ENCODE measurements at regions not wholly inside any gene's neighbourhood (a gene's known extent, or its start where the extent isn't known, plus 50 kb on each side); places are given as distances from the start of the nearest gene placed in this dataset.

DNA sequence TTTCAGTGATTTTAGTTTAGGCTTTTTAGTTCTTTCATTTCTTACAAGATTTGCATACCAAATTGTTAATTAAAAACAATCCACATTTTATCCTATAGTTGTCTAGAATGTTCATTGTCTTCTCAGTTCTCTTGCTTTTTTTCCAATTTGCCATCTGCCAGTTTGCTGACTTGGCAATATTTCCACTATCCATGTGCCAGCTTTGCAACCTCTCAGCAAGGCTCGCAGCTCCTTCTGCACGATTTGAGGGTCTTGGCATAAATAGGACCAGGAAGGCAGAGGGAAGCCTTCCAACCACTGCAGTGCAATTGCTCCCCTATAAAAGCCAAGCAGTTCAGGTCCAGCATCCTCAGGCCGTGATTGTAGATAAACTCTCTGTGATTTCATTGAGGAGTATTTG lies 306.8 kb upstream of the FMN2 start:
- intact Hi-C loops (cut with DNase I): no loop called here
- no peak for TF ChIP-seq EP300 (IDR thresholded peaks at IDR 0.05)
- TF ChIP-seq POLR2A (IDR thresholded peaks at IDR 0.05): no peak
- TF ChIP-seq CTCF (IDR thresholded peaks at IDR 0.05): no peak
- Histone ChIP-seq H3K36me3 (no peaks in the 10 kb centered on the region), H3K4me1 (ENCODE audit: insufficient read depth) (no peaks in the 10 kb centered on the region), H3K9me3 (no peaks in the 10 kb centered on the region), H3K27ac (no peak overlapping the region), H3K27me3 (no peaks in the 10 kb centered on the region), H3K4me3 (no peak overlapping the region)
- no peak for DNase-seq
- 56 to 63% (median 61%) methylated on average over 3 of the region's 3 CpGs for WGBS, 3 donors

- no peak overlapping the region for H3K4me3 ChIP-seq
Measured at GRCh38 chr1:239785576-239785975, 306.1 kb upstream of the FMN2 start.

DNA sequence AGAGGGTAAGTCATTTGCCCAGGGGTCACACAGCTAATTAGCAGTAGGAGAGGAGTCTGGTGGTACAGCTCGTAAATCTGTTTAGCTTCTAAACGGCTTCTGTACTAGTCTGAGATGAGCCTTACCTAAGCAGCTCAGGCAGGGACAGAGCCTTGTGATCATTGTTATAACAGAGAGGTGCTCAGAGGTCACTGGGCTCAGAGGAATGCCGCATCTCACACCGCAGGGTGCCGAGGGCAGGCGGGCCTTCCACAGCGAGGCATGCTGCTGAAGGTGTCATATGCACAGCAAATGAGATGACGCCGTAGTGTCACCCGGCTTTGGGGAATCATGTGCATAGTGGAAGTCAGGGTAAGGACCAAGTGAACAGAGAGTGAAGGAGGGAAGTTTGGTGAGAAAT lies 305.2 kb upstream of the FMN2 start:
- TF ChIP-seq EP300 (IDR thresholded peaks at IDR 0.05) (no peak), POLR2A (IDR thresholded peaks at IDR 0.05) (no peak), CTCF (IDR thresholded peaks at IDR 0.05) (no peak)
- 90 to 91% (median 91%) methylated on average over 10 of the region's 10 CpGs for WGBS, 3 donors
- H3K36me3 ChIP-seq: no peaks in the 10 kb centered on the region
- H3K4me3 ChIP-seq: no peak overlapping the region
- intact Hi-C loops (cut with DNase I): no loop called here
- no peak overlapping the region for H3K27ac ChIP-seq
- H3K9me3 ChIP-seq: no peaks in the 10 kb centered on the region
- H3K4me1 ChIP-seq (ENCODE audit: insufficient read depth): no peaks in the 10 kb centered on the region
- no peaks in the 10 kb centered on the region for H3K27me3 ChIP-seq
- no peak for DNase-seq

More at GRCh38 chr1:239785576-239785975, 306.1 kb upstream of the FMN2 start:
- H3K4me1 ChIP-seq (ENCODE audit: insufficient read depth): no peaks in the 10 kb centered on the region
- DNase-seq: no peak
- H3K27ac ChIP-seq: no peak overlapping the region
- no peaks in the 10 kb centered on the region for H3K27me3 ChIP-seq
- intact Hi-C loops (cut with DNase I): no loop called here
- WGBS, 3 donors: 80 to 90% (median 89%) methylated on average over 1 of the region's 1 CpG
- no peaks in the 10 kb centered on the region for H3K36me3 ChIP-seq
- no peak for TF ChIP-seq POLR2A (IDR thresholded peaks at IDR 0.05)
- no peak for TF ChIP-seq CTCF (IDR thresholded peaks at IDR 0.05)
- TF ChIP-seq EP300 (IDR thresholded peaks at IDR 0.05): no peak
- no peaks in the 10 kb centered on the region for H3K9me3 ChIP-seq

- no peak for DNase-seq
- TF ChIP-seq EP300 (IDR thresholded peaks at IDR 0.05): no peak
- TF ChIP-seq CTCF (IDR thresholded peaks at IDR 0.05): no peak
- TF ChIP-seq POLR2A (IDR thresholded peaks at IDR 0.05): no peak
- H3K36me3 ChIP-seq: no peaks in the 10 kb centered on the region
- H3K4me1 ChIP-seq (ENCODE audit: insufficient read depth): no peaks in the 10 kb centered on the region
- H3K27me3 ChIP-seq: no peaks in the 10 kb centered on the region
- intact Hi-C loops (cut with DNase I): no loop called here
- H3K27ac ChIP-seq: no peak overlapping the region
- no peak overlapping the region for H3K4me3 ChIP-seq
- H3K9me3 ChIP-seq: no peaks in the 10 kb centered on the region
Measured at GRCh38 chr1:239792157-239792556, 299.5 kb upstream of the FMN2 start.

- H3K27ac ChIP-seq: no peak overlapping the region
- no peaks in the 10 kb centered on the region for H3K4me1 ChIP-seq (ENCODE audit: insufficient read depth)
- H3K4me3 ChIP-seq: no peak overlapping the region
- no peaks in the 10 kb centered on the region for H3K9me3 ChIP-seq
- intact Hi-C loops (cut with DNase I): no loop called here
- DNase-seq: no peak
- 52 to 63% (median 52%) methylated on average over 3 of the region's 3 CpGs for WGBS, 3 donors
- TF ChIP-seq CTCF (IDR thresholded peaks at IDR 0.05): no peak
- TF ChIP-seq EP300 (IDR thresholded peaks at IDR 0.05): no peak
- no peak for TF ChIP-seq POLR2A (IDR thresholded peaks at IDR 0.05)
- H3K36me3 ChIP-seq: no peaks in the 10 kb centered on the region
- H3K27me3 ChIP-seq: no peaks in the 10 kb centered on the region
Measured at GRCh38 chr1:239795304-239795703, 296.4 kb upstream of the FMN2 start.

Data from ovary (tissue), 7 donors.